Thyroid gland (tissue), 4 donors: ENCODE measurements at regions not wholly inside any gene's neighbourhood (a gene's known extent, or its start where the extent isn't known, plus 50 kb on each side); places are given as distances from the start of the nearest gene placed in this dataset.

ENCODE experiments used
- DNase-seq, 2 donors: peaks; one replicate each; pipeline ENCODE4 v3.0.0-alpha.2; 2019
- H3K27ac ChIP-seq, 3 donors: fragments of 200-600 bp; sonication (generic); 1 replicate in 2 of 3; 2 replicates in 1 of 3; pipeline ENCODE4 v1.5.1; 2016 to 2019; ENCODE audit warnings: mild to moderate bottlenecking in 1 of 3, moderate library complexity in 1 of 3
- H3K27me3 ChIP-seq: fragments of 200-600 bp; sonication (generic); one replicate; pipeline ENCODE4 v1.5.1; 2019
- H3K36me3 ChIP-seq, 2 donors: fragments of 200-600 bp; sonication (generic); one replicate each; pipeline ENCODE4 v1.5.1; 2016 to 2019
- H3K4me1 ChIP-seq, 2 donors: fragments of 200-600 bp; sonication (generic); one replicate each; pipeline ENCODE4 v1.5.1; 2017 to 2019
- H3K4me3 ChIP-seq, 3 donors: fragments of 200-600 bp; sonication (generic); replicated peaks in 1 of 3; 1 replicate in 2 of 3; 2 replicates in 1 of 3; pipeline ENCODE4 v1.5.1; 2016; ENCODE audit warnings: mild to moderate bottlenecking in 1 of 3
- H3K9me3 ChIP-seq: fragments of 200-600 bp; sonication (generic); one replicate; pipeline ENCODE4 v1.5.1; 2017
- POLR2A ChIP-seq, 2 donors: fragments of 450-650 bp; IDR thresholded peaks; one replicate each; pipeline ENCODE4 v1.6.1; 2017; ENCODE audit warnings: antibody characterized with exemption in 2 of 2, mild to moderate bottlenecking in 2 of 2, moderate library complexity in 1 of 2
- WGBS, 2 donors: methylation state at CpG; one replicate each; pipeline ENCODE4 v1.1.5; 2017; 5-methylcytosine and 5-hydroxymethylcytosine counted together
- intact Hi-C: fragments of 100-400 bp; cut with DNase I; formaldehyde crosslinking; loops from one replicate; pipeline ENCODE4 v1.15.1; 2023
- TF ChIP-seq, protein P1 (sequence below), 6 experiments: fragments of 200-600 bp in 3 of 6; fragments of 450-650 bp in 3 of 6; sonication (generic) in 3 of 6; IDR thresholded peaks; one replicate each; pipeline ENCODE4 v1.5.1; 2016 to 2019; ENCODE audit warnings: antibody characterized with exemption in 6 of 6, mild to moderate bottlenecking in 2 of 6, inconsistent platforms in 1 of 6, moderate library complexity in 1 of 6

DNA sequence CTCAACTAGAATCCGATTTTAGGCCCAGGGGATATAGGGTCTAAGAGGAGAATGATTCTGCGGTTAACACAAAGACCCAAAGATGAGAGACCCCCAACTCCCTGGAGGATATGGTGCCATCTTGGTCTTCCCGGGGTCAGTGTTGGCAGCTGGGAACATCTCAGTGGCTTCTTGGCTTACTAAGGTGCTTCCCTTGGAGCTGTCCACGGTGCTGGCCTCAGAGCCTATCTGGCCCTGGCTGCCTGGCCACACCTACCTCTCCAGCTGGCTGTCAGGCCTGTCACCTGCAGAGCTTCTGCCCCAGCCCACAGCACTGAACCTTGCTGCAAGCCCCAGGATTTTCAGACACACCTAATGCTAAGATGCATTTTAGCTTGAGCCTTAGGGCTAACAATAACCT is 70.7 kb upstream of the THY1 start:
- intact Hi-C loops = no loop called here
- 50 to 63% methylated on average over 3 to 4 of the region's 4 CpGs for WGBS, 2 donors

GRCh38 chr11:119491753-119492510 is 69.0 kb upstream of the THY1 start:
- Histone ChIP-seq H3K27ac (no peak overlapping the region), H3K27me3 (no peaks in the 10 kb centered on the region), H3K4me1 (no peaks in the 10 kb centered on the region), H3K9me3 (no peaks in the 10 kb centered on the region), H3K36me3 (no peaks in the 10 kb centered on the region), H3K4me3 (no peak overlapping the region)
- WGBS, 2 donors = 67 to 69% methylated on average over 17 of the region's 17 CpGs
- no peak for TF ChIP-seq POLR2A (IDR thresholded peaks at IDR 0.05)
- TF ChIP-seq, protein P1, sequence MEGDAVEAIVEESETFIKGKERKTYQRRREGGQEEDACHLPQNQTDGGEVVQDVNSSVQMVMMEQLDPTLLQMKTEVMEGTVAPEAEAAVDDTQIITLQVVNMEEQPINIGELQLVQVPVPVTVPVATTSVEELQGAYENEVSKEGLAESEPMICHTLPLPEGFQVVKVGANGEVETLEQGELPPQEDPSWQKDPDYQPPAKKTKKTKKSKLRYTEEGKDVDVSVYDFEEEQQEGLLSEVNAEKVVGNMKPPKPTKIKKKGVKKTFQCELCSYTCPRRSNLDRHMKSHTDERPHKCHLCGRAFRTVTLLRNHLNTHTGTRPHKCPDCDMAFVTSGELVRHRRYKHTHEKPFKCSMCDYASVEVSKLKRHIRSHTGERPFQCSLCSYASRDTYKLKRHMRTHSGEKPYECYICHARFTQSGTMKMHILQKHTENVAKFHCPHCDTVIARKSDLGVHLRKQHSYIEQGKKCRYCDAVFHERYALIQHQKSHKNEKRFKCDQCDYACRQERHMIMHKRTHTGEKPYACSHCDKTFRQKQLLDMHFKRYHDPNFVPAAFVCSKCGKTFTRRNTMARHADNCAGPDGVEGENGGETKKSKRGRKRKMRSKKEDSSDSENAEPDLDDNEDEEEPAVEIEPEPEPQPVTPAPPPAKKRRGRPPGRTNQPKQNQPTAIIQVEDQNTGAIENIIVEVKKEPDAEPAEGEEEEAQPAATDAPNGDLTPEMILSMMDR (IDR thresholded peaks at IDR 0.05) = no peak
- DNase-seq = no peak
- intact Hi-C loops = no loop called here

More for the DNA sequence above, 70.7 kb upstream of the THY1 start:
- Histone ChIP-seq H3K9me3 (no peaks in the 10 kb centered on the region), H3K27me3 (no peaks in the 10 kb centered on the region), H3K4me1 (no peaks in the 10 kb centered on the region), H3K4me3 (no peak overlapping the region), H3K27ac (no peak overlapping the region), H3K36me3 (no peaks in the 10 kb centered on the region)
- TF ChIP-seq, protein P1 (IDR thresholded peaks at IDR 0.05) = no peak
- TF ChIP-seq POLR2A (IDR thresholded peaks at IDR 0.05) = no peak
- peak; percentile 51 to 71 for DNase-seq

DNA sequence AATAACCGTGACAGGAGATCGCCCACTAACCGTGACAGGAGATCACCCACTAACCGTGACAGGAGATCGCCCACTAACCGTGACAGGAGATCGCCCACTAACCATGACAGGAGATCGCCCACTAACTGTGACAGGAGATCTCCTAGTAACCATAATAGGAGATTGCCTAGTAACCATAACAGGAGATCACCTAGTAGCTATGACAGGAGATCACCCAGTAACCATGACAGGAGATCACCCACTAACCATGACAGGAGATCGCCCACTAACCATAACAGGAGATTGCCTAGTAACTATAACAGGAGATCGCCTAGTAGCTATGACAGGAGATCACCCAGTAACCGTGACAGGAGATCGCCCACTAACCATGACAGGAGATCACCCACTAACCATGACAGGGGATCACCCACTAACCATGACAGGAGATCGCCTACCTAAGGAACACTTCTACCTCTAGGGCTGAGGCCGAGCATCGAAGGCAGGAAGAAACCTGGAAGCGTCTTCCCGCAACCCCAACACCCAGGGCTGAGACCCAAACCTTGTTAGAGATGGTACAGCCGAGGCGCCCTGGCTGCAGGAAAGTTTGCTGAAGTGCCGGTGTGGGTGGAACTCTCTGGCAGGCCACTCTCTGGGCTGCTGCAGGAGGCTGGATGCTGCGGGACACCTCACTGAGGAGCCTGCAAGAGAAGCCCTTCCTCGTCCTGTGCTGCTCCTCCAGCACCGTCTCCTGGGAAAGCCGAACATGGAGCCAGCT is 67.5 kb upstream of the THY1 start:
- no peak for DNase-seq
- no peak for TF ChIP-seq POLR2A (IDR thresholded peaks at IDR 0.05)
- TF ChIP-seq, protein P1 (IDR thresholded peaks at IDR 0.05) = no peak
- no peaks in the 10 kb centered on the region for H3K36me3 ChIP-seq
- intact Hi-C loops = no loop called here
- 83 to 89% methylated on average over 18 to 20 of the region's 24 CpGs for WGBS, 2 donors
- no peak overlapping the region for H3K27ac ChIP-seq
- H3K27me3 ChIP-seq = no peaks in the 10 kb centered on the region
- no peak overlapping the region for H3K4me3 ChIP-seq
- no peaks in the 10 kb centered on the region for H3K9me3 ChIP-seq
- no peaks in the 10 kb centered on the region for H3K4me1 ChIP-seq

DNA sequence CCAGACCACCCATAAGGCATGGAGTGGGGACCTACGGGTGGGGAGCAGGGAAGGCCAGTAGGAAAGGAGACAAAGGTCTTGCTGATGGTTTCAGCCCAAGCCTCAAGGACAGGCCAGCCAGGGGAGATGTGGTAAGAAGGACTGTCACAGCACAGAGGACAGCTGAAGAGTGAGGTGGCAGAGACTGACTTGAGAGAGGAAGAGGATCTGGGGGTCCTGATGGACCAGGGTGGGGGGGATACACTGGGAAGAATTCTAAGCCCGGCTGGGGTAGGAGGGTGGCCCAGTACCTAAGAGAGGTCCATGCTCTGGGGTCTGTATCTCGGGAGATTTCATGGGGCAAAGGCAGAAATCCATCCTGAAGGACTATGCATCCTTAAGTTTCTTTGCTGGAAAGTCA is 66.1 kb upstream of the THY1 start:
- no peak overlapping the region for H3K4me3 ChIP-seq
- WGBS, 2 donors = 78 to 83% methylated on average over 3 of the region's 3 CpGs

More for the DNA sequence above, 66.1 kb upstream of the THY1 start:
- intact Hi-C loops = loop anchor here (10.0 kb wide), 1 partner anchor 616 kb away; no protein-coding TSS in a partner anchor
- Histone ChIP-seq H3K36me3 (no peaks in the 10 kb centered on the region), H3K4me1 (no peaks in the 10 kb centered on the region), H3K27ac (no peak overlapping the region), H3K27me3 (no peaks in the 10 kb centered on the region), H3K9me3 (no peaks in the 10 kb centered on the region)
- TF ChIP-seq, protein P1 (IDR thresholded peaks at IDR 0.05) = no peak
- TF ChIP-seq POLR2A (IDR thresholded peaks at IDR 0.05) = no peak
- no peak for DNase-seq
